Endometrium (tissue), 2 donors: ENCODE measurements at regions not wholly inside any gene's neighbourhood (a gene's known extent, or its start where the extent isn't known, plus 50 kb on each side); places are given as distances from the start of the nearest gene placed in this dataset.
"Not testable (repeated sequence)": the region's sequence is repeated elsewhere in the genome, so short reads cannot be mapped to it uniquely, and the experiment has no call there.

ENCODE experiments used
- FAIRE-seq: peaks from 2 replicates; lab custom pipeline; 2012; peaks lifted over from hg19 to GRCh38; lab: Jason Lieb, UNC
- donor health status: control.
- donor health status: control.

DNA sequence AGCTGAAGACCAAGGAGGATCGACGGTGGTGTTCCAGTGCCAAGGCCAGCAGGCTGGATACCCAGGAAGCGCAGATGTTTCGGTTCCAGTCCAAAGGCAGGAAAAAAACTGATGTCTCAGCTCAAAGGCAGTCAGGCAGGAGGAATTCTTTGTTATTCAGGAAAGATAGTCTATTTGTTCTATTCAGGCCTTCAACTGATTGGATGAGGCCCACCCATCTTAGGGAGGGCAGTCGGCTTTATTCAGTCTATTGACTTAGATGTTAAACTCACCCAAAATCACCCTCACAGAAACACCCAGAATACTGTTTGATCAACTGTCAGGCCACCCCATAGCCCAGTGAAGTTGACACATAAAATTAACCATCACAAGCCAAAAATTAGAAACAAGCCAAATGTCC, 63.9 kb upstream of the SMURF2 start:
- FAIRE-seq: not testable (repeated sequence)

DNA sequence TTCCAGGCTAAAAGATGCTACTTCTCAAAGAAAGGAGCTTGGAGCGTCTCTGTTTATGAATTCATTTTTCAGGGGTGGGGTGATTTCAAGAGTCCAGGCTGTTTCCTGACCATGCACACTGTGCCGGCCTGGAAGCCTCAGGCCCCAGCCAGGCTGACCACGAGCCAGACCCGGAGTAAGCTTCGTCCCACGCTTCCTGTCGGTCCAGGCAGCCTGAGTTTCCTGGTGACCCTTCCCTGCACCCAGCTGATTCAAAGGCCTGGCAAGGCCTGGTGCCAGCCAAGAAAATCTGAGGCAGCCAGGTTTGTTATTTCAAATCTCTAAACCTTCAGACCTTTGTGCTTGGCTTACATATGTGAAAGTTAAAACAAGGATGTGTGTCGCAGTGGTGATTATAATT, 62.1 kb upstream of the SMURF2 start:
- not testable (repeated sequence) for FAIRE-seq

DNA sequence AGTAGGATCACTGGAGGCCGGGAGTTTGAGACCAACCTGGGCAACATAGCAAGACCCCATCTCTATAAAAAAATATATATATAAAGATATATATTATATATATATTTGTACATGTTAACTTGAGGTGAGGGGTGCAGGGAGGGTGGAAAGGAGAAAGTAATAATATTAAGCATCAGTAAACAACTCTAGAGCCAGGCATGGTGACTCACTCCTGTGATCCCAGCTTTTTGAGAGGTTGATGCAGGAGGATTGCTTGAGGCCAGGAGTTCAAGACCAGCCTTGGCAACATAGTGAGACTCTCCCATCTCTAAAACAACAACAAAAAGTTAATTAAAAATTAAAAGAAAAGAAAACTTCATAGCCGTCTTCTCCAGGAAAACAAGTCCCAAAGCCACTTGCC, 61.7 kb upstream of the SMURF2 start:
- FAIRE-seq: no peak

DNA sequence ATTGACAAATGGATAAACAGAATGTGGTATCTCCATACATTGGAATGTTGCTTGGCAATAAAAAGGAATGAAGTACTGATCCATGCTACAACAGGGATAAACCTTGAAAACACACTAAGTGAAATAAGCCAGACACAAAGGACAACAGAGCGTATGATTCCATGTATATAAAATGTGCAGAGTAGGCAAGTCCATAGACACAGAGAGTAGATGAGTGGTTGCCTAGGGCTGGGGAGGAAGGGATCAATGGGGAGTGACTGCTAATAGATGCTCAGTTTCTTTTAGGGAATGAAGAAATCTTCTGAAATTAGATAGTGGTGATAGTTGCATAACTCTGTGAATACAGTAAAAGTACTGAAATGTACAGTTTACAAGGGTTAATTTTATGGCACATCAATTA, 59.4 kb upstream of the SMURF2 start:
- FAIRE-seq: not testable (repeated sequence)

DNA sequence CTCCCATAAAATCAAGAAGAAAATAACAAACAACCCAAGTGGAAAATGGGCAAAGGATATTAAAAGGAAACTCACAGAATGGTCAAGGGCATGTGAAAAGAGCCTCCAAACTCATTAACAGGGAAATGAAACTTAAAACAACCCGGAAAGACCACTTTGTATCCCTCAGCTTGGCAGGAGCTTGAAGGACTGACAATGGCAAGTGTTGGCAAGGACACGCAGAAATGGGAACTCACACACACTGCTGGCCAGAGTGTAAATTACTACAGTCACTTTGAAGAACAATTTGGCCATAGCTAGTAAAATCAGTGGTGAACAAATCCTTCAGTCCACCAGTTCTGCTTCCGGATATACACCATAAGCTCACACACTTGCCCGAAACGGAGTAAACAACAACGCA, 58.1 kb upstream of the SMURF2 start:
- not testable (repeated sequence) for FAIRE-seq

DNA sequence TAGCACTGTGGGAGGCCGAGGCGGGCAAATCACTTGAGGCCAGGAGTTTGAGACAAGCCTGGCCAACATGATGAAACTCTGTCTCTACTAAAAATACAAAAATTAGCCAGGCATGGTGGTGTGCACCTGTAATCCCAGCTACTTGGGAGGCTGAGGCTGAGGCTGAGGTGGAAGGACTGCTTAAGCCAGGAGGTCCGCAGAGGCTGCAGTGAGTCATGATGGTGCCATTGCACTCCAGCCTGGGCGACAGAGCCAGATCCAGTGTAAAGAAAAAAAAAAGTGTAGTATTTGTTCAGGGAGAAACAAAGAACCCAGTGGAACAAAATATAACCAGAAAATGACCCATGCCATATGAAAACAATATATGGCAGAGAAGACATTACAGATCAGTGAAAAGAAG, 57.4 kb upstream of the SMURF2 start:
- FAIRE-seq: not testable (repeated sequence)

DNA sequence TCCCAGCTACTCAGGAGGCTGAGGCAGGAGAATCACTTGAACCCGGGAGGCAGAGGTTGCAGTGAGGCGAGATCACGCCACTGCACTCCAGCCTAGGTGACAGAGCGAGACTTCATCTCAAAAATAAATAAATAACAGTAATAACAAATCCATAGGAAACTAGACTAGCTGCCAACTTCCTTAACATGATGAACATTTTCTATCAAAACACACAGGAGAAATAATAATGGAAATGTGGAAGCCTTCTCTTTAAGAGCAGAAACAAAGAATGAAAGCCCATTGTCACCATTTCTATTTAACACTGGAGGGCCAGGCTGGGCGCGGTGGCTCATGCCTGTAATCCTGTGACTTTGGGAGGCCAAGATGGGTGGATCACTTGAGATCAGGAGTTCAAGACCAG, 56.7 kb upstream of the SMURF2 start:
- FAIRE-seq: not testable (repeated sequence)

DNA sequence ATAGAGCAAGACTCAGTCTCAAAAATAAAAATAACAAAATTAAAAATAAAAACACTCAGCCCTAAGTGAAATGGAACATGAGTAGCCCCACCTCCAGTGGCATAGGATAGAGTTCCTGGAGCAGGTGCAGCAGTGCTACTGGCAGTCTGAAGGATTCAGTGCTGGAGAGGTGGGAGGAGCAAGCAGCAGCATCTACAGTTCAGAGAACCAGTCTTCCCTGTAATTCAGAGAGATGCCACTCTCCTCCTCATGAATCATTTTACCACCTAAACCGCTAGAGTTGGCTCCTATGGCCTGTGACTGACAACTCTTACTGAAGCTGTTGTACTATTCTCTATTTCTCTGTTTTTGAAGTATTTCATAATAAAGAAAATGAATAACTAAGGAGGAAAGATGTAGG, 56.0 kb upstream of the SMURF2 start:
- no peak for FAIRE-seq

DNA sequence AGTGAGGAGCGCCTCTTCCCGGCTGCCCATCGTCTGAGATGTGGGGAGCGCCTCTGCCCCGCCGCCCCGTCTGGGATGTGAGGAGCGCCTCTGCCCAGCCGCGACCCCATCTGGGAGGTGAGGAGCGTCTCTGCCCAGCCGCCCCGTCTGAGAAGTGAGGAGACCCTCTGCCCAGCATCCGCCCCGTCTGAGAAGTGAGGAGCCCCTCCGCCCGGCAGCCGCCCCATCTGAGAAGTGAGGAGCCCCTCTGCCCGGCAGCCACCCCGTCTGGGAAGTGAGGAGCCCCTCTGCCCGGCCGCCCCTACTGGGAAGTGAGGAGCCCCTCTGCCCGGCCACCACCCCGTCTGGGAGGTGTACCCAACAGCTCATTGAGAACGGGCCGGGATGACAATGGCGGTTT, 54.4 kb upstream of the SMURF2 start:
- FAIRE-seq: not testable (repeated sequence)

DNA sequence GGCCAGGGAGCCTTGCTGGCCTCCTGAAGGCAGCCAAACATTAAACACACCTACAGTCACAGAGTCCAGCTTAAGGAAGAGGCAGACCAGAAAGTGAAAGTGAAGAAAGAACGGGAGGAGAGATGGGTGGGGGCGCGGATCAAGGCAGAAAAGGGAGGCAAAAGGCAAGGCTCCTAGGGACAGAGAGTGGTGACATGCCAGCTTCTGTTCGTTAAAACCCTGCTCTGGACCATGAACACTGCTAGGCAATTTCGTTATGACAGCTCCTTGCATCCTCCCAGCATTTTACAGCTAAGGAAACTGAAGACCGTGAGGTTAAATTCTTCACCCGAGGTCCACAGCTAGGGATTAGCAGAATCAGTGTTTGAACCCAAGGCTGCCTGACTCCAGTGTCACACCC, 51.7 kb upstream of the SMURF2 start:
- FAIRE-seq: not testable (repeated sequence)

DNA sequence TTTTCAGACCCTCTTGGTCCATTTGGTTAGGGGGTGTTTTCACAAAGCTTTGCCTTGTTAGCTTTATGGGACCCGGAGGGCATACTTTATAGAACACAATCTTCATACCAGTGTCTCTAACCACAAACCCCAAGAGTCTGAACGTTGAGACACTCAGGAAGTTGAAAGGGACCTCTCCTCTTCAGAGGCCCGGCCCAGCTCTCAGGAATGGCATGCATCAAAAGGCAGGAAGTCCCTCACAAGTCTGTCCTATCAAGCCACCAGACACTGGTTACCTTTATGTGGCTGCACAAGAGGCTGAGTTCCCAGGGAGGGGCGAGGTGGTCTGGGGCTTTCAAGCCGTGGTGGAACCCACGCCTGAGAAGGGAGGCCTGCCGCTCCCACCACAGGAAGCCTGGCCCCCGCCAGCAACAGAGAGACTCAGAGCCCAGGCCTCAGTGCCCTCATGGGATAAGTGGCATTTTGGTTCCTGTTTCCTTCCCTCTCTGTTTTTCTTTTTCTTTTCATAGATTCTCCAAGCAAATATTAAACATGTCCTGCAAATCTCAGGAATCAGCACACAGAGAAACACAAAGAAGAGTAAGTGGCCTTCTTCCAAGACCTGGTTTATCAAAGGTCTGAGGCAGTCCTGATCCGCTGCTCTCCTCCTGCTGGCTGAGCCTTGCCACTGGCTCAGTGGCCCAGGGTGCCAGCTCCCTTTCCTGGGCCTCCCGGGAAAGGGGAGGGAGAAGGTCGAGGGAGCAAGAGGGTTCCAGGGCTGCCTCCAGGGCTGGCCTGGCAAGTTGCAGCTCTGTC, 50.6 kb upstream of the SMURF2 start:
- FAIRE-seq: not testable (repeated sequence)
